HEK293 (cell line): ENCODE measurements at regions not wholly inside any gene's neighbourhood (a gene's known extent, or its start where the extent isn't known, plus 50 kb on each side); places are given as distances from the start of the nearest gene placed in this dataset.

Source experiments
- CTCF ChIA-PET: fragments of 350-600 bp; formaldehyde crosslinking; extraction: SDS; loops from one replicate; lab custom pipeline; 2021; ENCODE audit warnings: antibody characterized with exemption; lab: Yijun Ruan, JAX
- POLR2A ChIA-PET: fragments of 300-600 bp; formaldehyde crosslinking; extraction: SDS; loops from one replicate; lab custom pipeline; 2020; ENCODE audit warnings: antibody characterized with exemption, inconsistent platforms; lab: Yijun Ruan, JAX
- H3K27ac ChIP-seq: fragments of 200-500 bp; sonication (Bioruptor generic); 2 replicates; pipeline ENCODE4 v1.5.1; 2014; ENCODE audit warnings: low read depth, low read length, control low read depth, inconsistent platforms; ENCODE audit errors: extremely low read depth
- H3K36me3 ChIP-seq, 2 experiments: fragments of 200-500 bp in 1 of 2; sonication (Bioruptor generic) in 1 of 2; 1 replicate in 1 of 2; 2 replicates in 1 of 2; pipeline ENCODE4 v1.5.1; 2014 to 2017; ENCODE audit warnings: inconsistent platforms in 2 of 2, low read length in 2 of 2; ENCODE audit not compliant: control insufficient read depth in 2 of 2, insufficient read depth in 1 of 2
- H3K4me1 ChIP-seq: fragments of 200-500 bp; sonication (Bioruptor generic); 2 replicates; pipeline ENCODE4 v1.5.1; 2014; ENCODE audit warnings: mild to moderate bottlenecking, low read length, inconsistent platforms; ENCODE audit not compliant: control insufficient read depth, insufficient read depth
- H3K4me3 ChIP-seq: 2 replicates; pipeline ENCODE4 v1.5.1; 2011; ENCODE audit warnings: low read depth, mild to moderate bottlenecking, control low read depth, low read length, moderate library complexity
- H3K9me3 ChIP-seq: fragments of 200-500 bp; sonication (Bioruptor generic); 2 replicates; pipeline ENCODE4 v1.5.1; 2014; ENCODE audit warnings: low read depth, low read length, inconsistent platforms; ENCODE audit not compliant: control insufficient read depth, insufficient read depth
- ATF2 ChIP-seq: fragments of 450-650 bp; formaldehyde crosslinking; IDR thresholded peaks from 2 replicates; pipeline ENCODE4 v1.5.1; 2016; ENCODE audit warnings: missing biosample characterization, missing genetic modification characterization, low read depth
- GFI1B ChIP-seq: fragments of 450-650 bp; formaldehyde crosslinking; IDR thresholded peaks from 2 replicates; pipeline ENCODE4 v1.5.1; 2016; ENCODE audit warnings: missing biosample characterization, missing genetic modification characterization
- GLIS2 ChIP-seq: fragments of 450-650 bp; formaldehyde crosslinking; IDR thresholded peaks from 2 replicates; pipeline ENCODE4 v1.5.1; 2016; ENCODE audit warnings: missing biosample characterization, missing genetic modification characterization
- IKZF3 ChIP-seq: fragments of 450-650 bp; IDR thresholded peaks from 2 replicates; pipeline ENCODE4 v1.5.0; 2018; ENCODE audit warnings: missing biosample characterization, mild to moderate bottlenecking, missing genetic modification characterization, moderate library complexity
- KLF1 ChIP-seq: fragments of 450-650 bp; formaldehyde crosslinking; IDR thresholded peaks from 2 replicates; pipeline ENCODE4 v1.5.1; 2016; ENCODE audit warnings: missing biosample characterization, missing genetic modification characterization
- OVOL3 ChIP-seq: fragments of 450-650 bp; formaldehyde crosslinking; IDR thresholded peaks from 2 replicates; pipeline ENCODE4 v1.5.1; 2016; ENCODE audit warnings: missing biosample characterization, missing genetic modification characterization
- PRDM1 ChIP-seq: fragments of 450-650 bp; formaldehyde crosslinking; IDR thresholded peaks from 2 replicates; pipeline ENCODE4; 2016; ENCODE audit warnings: missing biosample characterization, missing genetic modification characterization
- ZNF146 ChIP-seq: fragments of 450-650 bp; formaldehyde crosslinking; IDR thresholded peaks from 2 replicates; pipeline ENCODE4 v1.5.1; 2016; ENCODE audit warnings: missing biosample characterization, missing genetic modification characterization
- ZNF169 ChIP-seq: fragments of 450-650 bp; formaldehyde crosslinking; IDR thresholded peaks from 2 replicates; pipeline ENCODE4 v1.5.1; 2016; ENCODE audit warnings: missing biosample characterization, missing genetic modification characterization
- ZNF174 ChIP-seq: fragments of 450-650 bp; formaldehyde crosslinking; IDR thresholded peaks from 2 replicates; pipeline ENCODE4 v1.5.0; 2017; ENCODE audit warnings: missing biosample characterization, mild to moderate bottlenecking, missing genetic modification characterization
- ZNF221 ChIP-seq: fragments of 450-650 bp; formaldehyde crosslinking; IDR thresholded peaks from 2 replicates; pipeline ENCODE4 v1.5.1; 2017; ENCODE audit warnings: missing biosample characterization, missing genetic modification characterization, borderline replicate concordance
- ZNF23 ChIP-seq: fragments of 450-650 bp; formaldehyde crosslinking; IDR thresholded peaks from 2 replicates; pipeline ENCODE4 v1.5.1; 2016; ENCODE audit warnings: missing biosample characterization, missing genetic modification characterization, borderline replicate concordance
- ZNF311 ChIP-seq: fragments of 450-650 bp; formaldehyde crosslinking; IDR thresholded peaks from 2 replicates; pipeline ENCODE4 v1.5.1; 2017; ENCODE audit warnings: missing biosample characterization, missing genetic modification characterization, borderline replicate concordance
- ZNF341 ChIP-seq: fragments of 450-650 bp; formaldehyde crosslinking; IDR thresholded peaks from 2 replicates; pipeline ENCODE4; 2016; ENCODE audit warnings: low read depth, missing biosample characterization, missing genetic modification characterization
- ZNF501 ChIP-seq: fragments of 450-650 bp; formaldehyde crosslinking; IDR thresholded peaks from 2 replicates; pipeline ENCODE4 v1.5.1; 2016; ENCODE audit warnings: missing biosample characterization, missing genetic modification characterization
- ZNF571 ChIP-seq: fragments of 450-650 bp; formaldehyde crosslinking; IDR thresholded peaks from 2 replicates; pipeline ENCODE4 v1.5.0; 2017; ENCODE audit warnings: missing biosample characterization, missing genetic modification characterization
- ZNF610 ChIP-seq: fragments of 450-650 bp; formaldehyde crosslinking; IDR thresholded peaks from 2 replicates; pipeline ENCODE4 v1.5.1; 2016; ENCODE audit warnings: missing biosample characterization, missing genetic modification characterization, borderline replicate concordance
- ZNF677 ChIP-seq: fragments of 450-650 bp; IDR thresholded peaks from 2 replicates; pipeline ENCODE4 v1.5.0; 2018; ENCODE audit warnings: missing biosample characterization, mild to moderate bottlenecking, missing genetic modification characterization, moderate library complexity
- ZNF707 ChIP-seq: fragments of 450-650 bp; formaldehyde crosslinking; IDR thresholded peaks from 2 replicates; pipeline ENCODE4 v1.5.1; 2016; ENCODE audit warnings: missing biosample characterization, missing genetic modification characterization
- ZNF747 ChIP-seq: fragments of 450-650 bp; formaldehyde crosslinking; IDR thresholded peaks from 2 replicates; pipeline ENCODE4 v1.5.1; 2016; ENCODE audit warnings: missing biosample characterization, missing genetic modification characterization
- ZNF830 ChIP-seq: fragments of 450-650 bp; IDR thresholded peaks from 2 replicates; pipeline ENCODE4 v1.5.0; 2018; ENCODE audit warnings: missing biosample characterization, missing genetic modification characterization, low read depth, mild to moderate bottlenecking, moderate library complexity
- ZNF843 ChIP-seq: fragments of 450-650 bp; formaldehyde crosslinking; IDR thresholded peaks from 2 replicates; pipeline ENCODE4 v1.5.1; 2016; ENCODE audit warnings: missing biosample characterization, missing genetic modification characterization
- ZSCAN16 ChIP-seq: fragments of 450-650 bp; formaldehyde crosslinking; IDR thresholded peaks from 2 replicates; pipeline ENCODE4 v1.5.1; 2016; ENCODE audit warnings: missing biosample characterization, missing genetic modification characterization
- TF ChIP-seq, protein P1 (sequence below): fragments of 450-650 bp; formaldehyde crosslinking; IDR thresholded peaks from 2 replicates; pipeline ENCODE4 v1.5.1; 2017; ENCODE audit warnings: missing biosample characterization, missing genetic modification characterization
- TF ChIP-seq, protein P2 (sequence below): fragments of 450-650 bp; formaldehyde crosslinking; IDR thresholded peaks from 2 replicates; pipeline ENCODE4 v1.5.1; 2017; ENCODE audit warnings: missing biosample characterization, missing genetic modification characterization

DNA sequence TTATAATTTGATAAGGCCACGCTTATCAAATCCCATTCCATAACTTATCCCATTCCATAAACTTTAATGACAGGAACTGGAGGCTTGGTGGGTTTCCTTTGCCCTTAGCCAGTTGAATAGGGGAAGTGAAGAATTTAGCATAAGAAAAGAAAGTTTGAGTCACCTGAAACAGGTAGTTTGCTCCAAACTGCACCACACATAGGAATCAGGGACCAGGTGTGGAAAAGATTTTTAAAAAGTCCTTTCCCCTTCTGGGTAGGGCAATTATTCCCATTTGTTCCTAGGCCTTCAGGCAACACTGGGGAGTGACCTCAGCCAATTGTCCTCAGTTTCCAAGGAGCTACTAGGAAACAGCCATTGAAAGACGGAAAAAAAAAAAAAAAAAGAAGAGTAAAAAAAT, 525.7 kb upstream of the CNTN5 start (continued):
- TF ChIP-seq ATF2 (tag by site-specific recombination), result no peak
- no peak for TF ChIP-seq ZNF571 (tag by site-specific recombination)
- TF ChIP-seq ZNF221 (tag by site-specific recombination), result no peak
- TF ChIP-seq ZNF747 (tag by site-specific recombination), result no peak
- no peak for TF ChIP-seq ZNF707 (tag by site-specific recombination)
- TF ChIP-seq ZNF169 (tag by site-specific recombination), result no peak
- TF ChIP-seq, all 188 proteins: peak for 0

- CTCF ChIA-PET, result no interaction called here
- Histone ChIP-seq H3K27ac (no peak overlapping the region), H3K9me3 (no peaks in the 10 kb centered on the region), H3K4me3 (no peak overlapping the region), H3K4me1 (no peaks in the 10 kb centered on the region), H3K36me3 (no peaks in the 10 kb centered on the region)
- POLR2A ChIA-PET, result no interaction called here
- TF ChIP-seq GLIS2 (tag by site-specific recombination), result no peak
- TF ChIP-seq, protein P1, sequence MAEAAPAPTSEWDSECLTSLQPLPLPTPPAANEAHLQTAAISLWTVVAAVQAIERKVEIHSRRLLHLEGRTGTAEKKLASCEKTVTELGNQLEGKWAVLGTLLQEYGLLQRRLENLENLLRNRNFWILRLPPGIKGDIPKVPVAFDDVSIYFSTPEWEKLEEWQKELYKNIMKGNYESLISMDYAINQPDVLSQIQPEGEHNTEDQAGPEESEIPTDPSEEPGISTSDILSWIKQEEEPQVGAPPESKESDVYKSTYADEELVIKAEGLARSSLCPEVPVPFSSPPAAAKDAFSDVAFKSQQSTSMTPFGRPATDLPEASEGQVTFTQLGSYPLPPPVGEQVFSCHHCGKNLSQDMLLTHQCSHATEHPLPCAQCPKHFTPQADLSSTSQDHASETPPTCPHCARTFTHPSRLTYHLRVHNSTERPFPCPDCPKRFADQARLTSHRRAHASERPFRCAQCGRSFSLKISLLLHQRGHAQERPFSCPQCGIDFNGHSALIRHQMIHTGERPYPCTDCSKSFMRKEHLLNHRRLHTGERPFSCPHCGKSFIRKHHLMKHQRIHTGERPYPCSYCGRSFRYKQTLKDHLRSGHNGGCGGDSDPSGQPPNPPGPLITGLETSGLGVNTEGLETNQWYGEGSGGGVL (tag by site-specific recombination), result no peak
- no peak for TF ChIP-seq KLF1 (tag by site-specific recombination)
- TF ChIP-seq, protein P2, sequence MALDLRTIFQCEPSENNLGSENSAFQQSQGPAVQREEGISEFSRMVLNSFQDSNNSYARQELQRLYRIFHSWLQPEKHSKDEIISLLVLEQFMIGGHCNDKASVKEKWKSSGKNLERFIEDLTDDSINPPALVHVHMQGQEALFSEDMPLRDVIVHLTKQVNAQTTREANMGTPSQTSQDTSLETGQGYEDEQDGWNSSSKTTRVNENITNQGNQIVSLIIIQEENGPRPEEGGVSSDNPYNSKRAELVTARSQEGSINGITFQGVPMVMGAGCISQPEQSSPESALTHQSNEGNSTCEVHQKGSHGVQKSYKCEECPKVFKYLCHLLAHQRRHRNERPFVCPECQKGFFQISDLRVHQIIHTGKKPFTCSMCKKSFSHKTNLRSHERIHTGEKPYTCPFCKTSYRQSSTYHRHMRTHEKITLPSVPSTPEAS, result no peak
- TF ChIP-seq ZNF747 (tag by site-specific recombination), result no peak
- no peak for TF ChIP-seq ZNF501
- TF ChIP-seq OVOL3 (tag by site-specific recombination), result no peak
- TF ChIP-seq ZNF677 (tag by site-specific recombination), result no peak
- TF ChIP-seq ZNF830 (tag by site-specific recombination), result no peak
- TF ChIP-seq ZNF843, result no peak
- no peak for TF ChIP-seq ZNF146 (tag by site-specific recombination)
- TF ChIP-seq ZNF23 (tag by site-specific recombination), result no peak
- TF ChIP-seq ZNF610, result no peak
- TF ChIP-seq GFI1B, result no peak
- no peak for TF ChIP-seq ZNF174 (tag by site-specific recombination)
- no peak for TF ChIP-seq ZNF341 (tag by site-specific recombination)
- no peak for TF ChIP-seq ZNF571 (tag by site-specific recombination)
These were observed 525.1 kb upstream of the CNTN5 start for GRCh38 chr11:98495601-98496000.

DNA sequence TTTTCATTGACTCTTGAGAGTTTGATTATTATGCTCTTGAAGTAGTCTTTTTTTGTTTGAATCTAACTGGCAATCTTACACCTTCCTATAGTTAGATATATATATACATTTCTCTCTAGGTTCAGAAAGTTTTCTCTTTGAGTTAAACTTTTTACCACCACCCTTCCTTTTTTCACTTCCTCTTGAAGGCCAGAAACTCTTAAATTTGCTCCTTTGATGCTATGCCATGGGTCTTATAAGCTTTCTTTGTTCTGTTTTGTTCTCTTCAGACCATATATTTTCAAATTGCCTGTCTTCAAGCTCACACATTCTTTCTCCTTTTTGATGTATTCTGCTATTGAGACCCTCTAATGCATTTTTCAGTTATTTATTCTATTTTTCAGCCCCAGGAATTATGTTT, 513.5 kb upstream of the CNTN5 start:
- TF ChIP-seq PRDM1 (tag by site-specific recombination), result no peak
- TF ChIP-seq ZSCAN16 (tag by site-specific recombination), result no peak
- no peak for TF ChIP-seq ZNF311 (tag by site-specific recombination)
- no peak for TF ChIP-seq IKZF3 (tag by site-specific recombination)
- TF ChIP-seq, all 188 proteins: peak for 0
- no peaks in the 10 kb centered on the region for H3K36me3 ChIP-seq

More for the DNA sequence above, 513.5 kb upstream of the CNTN5 start:
- H3K4me3 ChIP-seq, result no peak overlapping the region
- POLR2A ChIA-PET, result no interaction called here
- H3K27ac ChIP-seq, result no peak overlapping the region
- no peaks in the 10 kb centered on the region for H3K9me3 ChIP-seq
- CTCF ChIA-PET, result no interaction called here
- H3K4me1 ChIP-seq, result no peaks in the 10 kb centered on the region
